ENCODE measurements at regions not wholly inside any gene's neighbourhood (a gene's known extent, or its start where the extent isn't known, plus 50 kb on each side); places are given as distances from the start of the nearest gene placed in this dataset.

GRCh38 chr18:54702686-54703085, 111.6 kb downstream of the DYNAP start:
- no peak for TF ChIP-seq YY1 (IDR thresholded peaks at IDR 0.05; ENCODE audit: insufficient read depth, insufficient read length)
- no peak for TF ChIP-seq SUZ12 (IDR thresholded peaks at IDR 0.05; ENCODE audit: extremely low read depth, insufficient read depth, insufficient read length)
